ENCODE measurements at regions not wholly inside any gene's neighbourhood (a gene's known extent, or its start where the extent isn't known, plus 50 kb on each side); places are given as distances from the start of the nearest gene placed in this dataset.

DNA sequence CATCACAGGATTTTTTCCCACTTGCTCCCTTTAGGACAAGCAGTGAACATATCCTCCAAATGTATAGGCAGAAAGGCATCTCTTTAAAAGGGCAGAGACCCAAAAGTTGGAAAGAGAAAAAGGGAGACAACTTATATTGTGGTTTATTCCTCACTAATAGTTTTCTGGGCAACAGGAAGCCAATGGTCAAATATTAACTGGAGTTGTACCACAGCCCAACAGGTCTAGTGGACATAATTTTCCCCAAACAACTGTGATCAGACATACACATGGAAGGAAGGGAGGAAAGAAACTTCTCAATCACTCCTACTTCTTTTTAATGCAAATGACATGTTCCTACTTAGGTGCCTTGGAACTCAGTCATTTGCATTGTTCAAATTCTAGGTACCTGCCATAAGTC is 78.4 kb downstream of the SOX9 start:
- TF ChIP-seq POLR2AphosphoS5 (IDR thresholded peaks at IDR 0.05; ENCODE audit: borderline replicate concordance, low read depth, low read length) = no peak
- no peak for TF ChIP-seq EZH2 (IDR thresholded peaks at IDR 0.05)

Measured in SK-N-MC (cell line).